ENCODE measurements at regions not wholly inside any gene's neighbourhood (a gene's known extent, or its start where the extent isn't known, plus 50 kb on each side); places are given as distances from the start of the nearest gene placed in this dataset.
"Not testable (repeated sequence)": the region's sequence is repeated elsewhere in the genome, so short reads cannot be mapped to it uniquely, and the experiment has no call there.

- H3K27me3 ChIP-seq (replicated peaks; ENCODE audit: insufficient read depth), result no peaks in the 10 kb centered on the region
- H3K36me3 ChIP-seq, result no peaks in the 10 kb centered on the region
- no peak for DNase-seq (ENCODE audit: low spot score)
- no peaks in the 10 kb centered on the region for H3K9me3 ChIP-seq
- no peaks in the 10 kb centered on the region for H3K4me1 ChIP-seq (ENCODE audit: control insufficient read depth in 1 of 2, low read depth in 2 of 2)
- H3K4me3 ChIP-seq, result no peak overlapping the region
- TF ChIP-seq CTCF (IDR thresholded peaks at IDR 0.05), result no peak
- no peak overlapping the region for H3K27ac ChIP-seq
- ATAC-seq (ENCODE audit: insufficient number of reproducible peaks, low FRiP score, low read depth), result no peak
Observed at GRCh38 chr7:8871716-8872115, 438.3 kb downstream of the NXPH1 start.

DNA sequence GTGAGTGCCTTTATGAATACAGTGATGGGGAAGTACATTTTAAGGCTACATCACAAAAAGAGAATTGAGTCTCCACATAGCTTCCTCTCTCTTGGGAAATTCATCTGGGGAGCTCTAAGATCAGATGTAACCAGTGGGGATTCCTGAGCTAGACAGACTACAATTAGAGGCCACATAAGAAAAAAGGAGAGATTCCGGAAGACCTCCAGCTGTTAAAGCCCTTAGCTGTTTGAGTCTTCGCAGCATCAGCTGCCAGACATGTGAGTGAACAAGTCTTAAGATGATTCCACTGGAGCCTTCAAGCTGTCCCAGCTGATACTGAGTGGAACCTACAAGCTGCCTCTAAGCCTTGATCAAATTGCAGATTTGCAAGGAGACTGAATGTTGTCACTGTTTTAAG, 448.5 kb downstream of the NXPH1 start:
- Histone ChIP-seq H3K27me3 (replicated peaks; ENCODE audit: insufficient read depth) (no peaks in the 10 kb centered on the region), H3K4me3 (no peak overlapping the region), H3K36me3 (no peaks in the 10 kb centered on the region), H3K4me1 (ENCODE audit: control insufficient read depth in 1 of 2, low read depth in 2 of 2) (no peaks in the 10 kb centered on the region), H3K27ac (no peak overlapping the region), H3K9me3 (no peaks in the 10 kb centered on the region)
- no peak for TF ChIP-seq CTCF (IDR thresholded peaks at IDR 0.05)
- DNase-seq (ENCODE audit: low spot score) (no peak), ATAC-seq (ENCODE audit: insufficient number of reproducible peaks, low FRiP score, low read depth) (no peak)

- H3K27me3 ChIP-seq (replicated peaks; ENCODE audit: insufficient read depth), result no peaks in the 10 kb centered on the region
- ATAC-seq (ENCODE audit: insufficient number of reproducible peaks, low FRiP score, low read depth), result no peak
- H3K4me3 ChIP-seq, result no peak overlapping the region
- no peak overlapping the region for H3K27ac ChIP-seq
- H3K9me3 ChIP-seq, result no peaks in the 10 kb centered on the region
- no peaks in the 10 kb centered on the region for H3K36me3 ChIP-seq
- no peak for TF ChIP-seq CTCF (IDR thresholded peaks at IDR 0.05)
- DNase-seq (ENCODE audit: low spot score), result no peak
- no peaks in the 10 kb centered on the region for H3K4me1 ChIP-seq (ENCODE audit: control insufficient read depth in 1 of 2, low read depth in 2 of 2)
Observed at GRCh38 chr7:8885480-8886000, 452.1 kb downstream of the NXPH1 start.

GRCh38 chr7:8890346-8890745, 456.9 kb downstream of the NXPH1 start:
- H3K36me3 ChIP-seq; ATAC-seq (ENCODE audit: insufficient number of reproducible peaks, low FRiP score, low read depth); H3K4me1 ChIP-seq (ENCODE audit: control insufficient read depth in 1 of 2, low read depth in 2 of 2); H3K4me3 ChIP-seq; H3K9me3 ChIP-seq; DNase-seq (ENCODE audit: low spot score); H3K27ac ChIP-seq; H3K27me3 ChIP-seq (replicated peaks; ENCODE audit: insufficient read depth): not testable (repeated sequence)

DNA sequence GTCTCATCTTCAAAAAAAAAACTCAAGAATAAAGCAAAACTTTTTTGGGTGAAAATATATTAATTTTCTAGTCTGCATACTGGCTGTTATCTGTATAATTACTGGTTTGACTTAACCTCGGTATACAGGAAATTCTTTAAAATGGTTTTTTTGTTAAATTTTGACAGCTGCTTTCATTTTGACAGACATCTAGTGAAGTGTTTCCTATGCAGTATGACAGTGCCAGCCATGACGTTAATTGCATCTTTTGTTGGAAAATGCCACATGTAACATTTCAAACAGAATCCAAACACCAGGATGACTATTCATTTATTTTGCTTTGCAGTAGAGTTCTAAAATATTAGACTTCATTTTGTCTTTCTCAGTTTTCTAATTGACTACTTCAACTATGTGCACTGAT, 460.4 kb downstream of the NXPH1 start:
- Histone ChIP-seq H3K36me3 (no peaks in the 10 kb centered on the region), H3K9me3 (no peaks in the 10 kb centered on the region), H3K4me3 (no peak overlapping the region), H3K27ac (no peak overlapping the region), H3K27me3 (replicated peaks; ENCODE audit: insufficient read depth) (no peaks in the 10 kb centered on the region), H3K4me1 (ENCODE audit: control insufficient read depth in 1 of 2, low read depth in 2 of 2) (no peaks in the 10 kb centered on the region)
- no peak for DNase-seq (ENCODE audit: low spot score)
- ATAC-seq (ENCODE audit: insufficient number of reproducible peaks, low FRiP score, low read depth), result no peak
- no peak for TF ChIP-seq CTCF (IDR thresholded peaks at IDR 0.05)

DNA sequence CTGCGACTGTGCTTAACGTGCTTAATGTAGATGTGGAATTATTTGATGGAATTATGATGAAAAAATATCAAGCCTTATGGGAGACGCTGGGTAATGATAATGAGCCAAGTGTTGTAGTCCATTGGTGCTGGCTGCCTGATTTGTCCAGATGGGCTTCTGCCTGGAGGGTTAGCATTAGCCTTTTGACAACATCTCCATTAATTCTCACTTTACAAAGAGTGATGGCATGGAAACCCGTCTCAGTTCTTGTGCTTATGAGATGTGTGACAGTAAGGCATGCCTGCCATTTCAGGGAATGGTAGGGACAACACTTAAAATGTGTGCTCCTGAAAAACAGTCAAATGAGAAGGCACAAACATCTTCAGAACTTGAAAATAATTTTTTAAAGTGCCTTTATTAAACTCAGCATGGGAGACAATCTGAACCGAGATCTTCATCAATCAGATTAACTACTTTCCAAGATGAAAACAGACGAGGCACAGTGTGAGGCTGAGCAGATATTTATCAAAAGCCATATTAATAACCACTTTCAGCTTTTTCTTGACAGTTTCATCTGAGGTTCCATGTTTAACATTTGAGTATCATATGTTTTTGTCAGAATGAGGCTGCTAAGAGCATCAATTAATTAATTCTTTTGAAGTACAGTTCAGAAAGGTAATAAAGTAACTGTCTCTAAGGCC, 473.1 kb downstream of the NXPH1 start:
- no peak overlapping the region for H3K27ac ChIP-seq
- no peaks in the 10 kb centered on the region for H3K36me3 ChIP-seq
- H3K4me1 ChIP-seq (ENCODE audit: control insufficient read depth in 1 of 2, low read depth in 2 of 2), result no peaks in the 10 kb centered on the region
- H3K9me3 ChIP-seq, result no peaks in the 10 kb centered on the region
- no peak for DNase-seq (ENCODE audit: low spot score)
- TF ChIP-seq CTCF (IDR thresholded peaks at IDR 0.05), result no peak
- no peak for ATAC-seq (ENCODE audit: insufficient number of reproducible peaks, low FRiP score, low read depth)
- no peaks in the 10 kb centered on the region for H3K27me3 ChIP-seq (replicated peaks; ENCODE audit: insufficient read depth)
- no peak overlapping the region for H3K4me3 ChIP-seq

All from thoracic aorta (tissue), 2 donors.